Karpas-422 (cell line): ENCODE measurements at regions not wholly inside any gene's neighbourhood (a gene's known extent, or its start where the extent isn't known, plus 50 kb on each side); places are given as distances from the start of the nearest gene placed in this dataset. TPM values are rescaled to one million over a fixed set of nuclear protein-coding genes. Genes with fewer than 3 reads are reported as not detected.

ENCODE experiments used
- DNase-seq: peaks from one replicate; pipeline ENCODE4 v3.0.0-alpha.2; 2015
- H2AFZ ChIP-seq: fragments of 200-600 bp; sonication (generic); 2 replicates; pipeline ENCODE4 v1.6.1; 2014; ENCODE audit warnings: antibody characterized with exemption, low read length, mixed read lengths
- H3K27ac ChIP-seq: fragments of 200-600 bp; sonication (generic); 2 replicates; pipeline ENCODE4 v1.5.1; 2014; ENCODE audit warnings: mild to moderate bottlenecking, low read length, moderate library complexity
- H3K27me3 ChIP-seq: fragments of 200-600 bp; sonication (generic); 2 replicates; pipeline ENCODE4 v1.6.1; 2014; ENCODE audit warnings: low read length, mixed read lengths
- H3K36me3 ChIP-seq: fragments of 200-600 bp; sonication (generic); 2 replicates; pipeline ENCODE4 v1.6.1; 2014; ENCODE audit warnings: low read length, mixed read lengths; ENCODE audit not compliant: insufficient read depth
- H3K4me1 ChIP-seq: fragments of 200-600 bp; sonication (generic); 2 replicates; pipeline ENCODE4 v1.6.1; 2014; ENCODE audit warnings: mild to moderate bottlenecking, low read length, mixed read lengths
- H3K4me2 ChIP-seq: fragments of 200-600 bp; sonication (generic); 2 replicates; pipeline ENCODE4 v1.6.1; 2014; ENCODE audit warnings: low read length, low read depth, mild to moderate bottlenecking; ENCODE audit not compliant: poor library complexity, severe bottlenecking
- H3K4me3 ChIP-seq: fragments of 200-600 bp; sonication (generic); 2 replicates; pipeline ENCODE4 v1.5.1; 2014; ENCODE audit warnings: mild to moderate bottlenecking, antibody characterized with exemption, low read length, mixed read lengths
- H3K79me2 ChIP-seq: fragments of 200-600 bp; sonication (generic); 2 replicates; pipeline ENCODE4 v1.6.1; 2014; ENCODE audit warnings: mild to moderate bottlenecking, low read length, mixed read lengths
- H3K9ac ChIP-seq: fragments of 200-600 bp; sonication (generic); 2 replicates; pipeline ENCODE4 v1.6.0; 2014; ENCODE audit warnings: low read length
- H3K9me2 ChIP-seq: fragments of 200-600 bp; sonication (generic), shearing (Covaris generic); replicated peaks from 2 replicates; pipeline ENCODE4 v1.6.0; 2014; ENCODE audit warnings: mild to moderate bottlenecking, low read length, moderate library complexity; ENCODE audit not compliant: insufficient read depth
- H3K9me3 ChIP-seq: fragments of 300-700, 200-600 bp; sonication (generic); 2 replicates; pipeline ENCODE4 v1.6.1; 2014; ENCODE audit warnings: low read length, mixed read lengths
- H4K20me1 ChIP-seq: fragments of 200-600 bp; sonication (generic); 2 replicates; pipeline ENCODE4 v1.6.1; 2014; ENCODE audit warnings: mild to moderate bottlenecking, antibody characterized with exemption, low read length, low read depth; ENCODE audit not compliant: insufficient read depth
- small RNA-seq: library from RNA; depleted of rRNA; stranded (forward); fragments of <200 nt; gene quantifications from one replicate; pipeline ENCODE3, GENCODE V24; 2014

GRCh38 chr9:4359016-4359415, 59.1 kb upstream of the GLIS3 start:
- Histone ChIP-seq H3K27me3 (no peaks in the 10 kb centered on the region), H3K36me3 (no peaks in the 10 kb centered on the region), H3K4me1 (no peaks in the 10 kb centered on the region), H2AFZ (no peak overlapping the region), H4K20me1 (no peaks in the 10 kb centered on the region), H3K79me2 (no peaks in the 10 kb centered on the region), H3K9ac (no peak overlapping the region), H3K4me2 (no peak overlapping the region), H3K4me3 (no peak overlapping the region), H3K9me3 (no peaks in the 10 kb centered on the region), H3K27ac (no peak overlapping the region), H3K9me2 (no peaks in the 10 kb centered on the region)
- DNase-seq: no peak

DNA sequence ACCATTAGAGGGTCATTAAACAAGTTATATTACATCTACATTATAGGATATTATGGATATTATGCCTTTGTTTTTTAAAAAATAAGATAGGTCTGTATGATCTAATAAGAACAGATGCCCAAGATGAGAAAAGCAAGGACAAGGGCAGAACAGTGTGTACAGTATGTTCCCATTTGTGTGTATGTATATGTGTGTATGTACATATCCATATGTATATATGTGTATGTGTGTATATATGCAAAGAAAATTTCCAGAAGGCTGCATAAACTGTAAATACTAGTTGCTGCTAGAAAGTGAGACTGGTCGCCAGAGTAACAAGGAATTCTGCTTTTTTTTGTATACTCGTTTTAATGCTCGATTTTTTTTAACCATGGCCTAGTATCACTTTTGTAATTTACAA, 58.1 kb upstream of the GLIS3 start:
- H4K20me1 ChIP-seq: no peaks in the 10 kb centered on the region
- DNase-seq: no peak
- H3K4me2 ChIP-seq: no peak overlapping the region
- H3K27me3 ChIP-seq: no peaks in the 10 kb centered on the region
- H3K4me3 ChIP-seq: no peak overlapping the region
- H3K27ac ChIP-seq: no peak overlapping the region
- H2AFZ ChIP-seq: no peak overlapping the region
- no peaks in the 10 kb centered on the region for H3K9me2 ChIP-seq
- no peaks in the 10 kb centered on the region for H3K36me3 ChIP-seq
- no peaks in the 10 kb centered on the region for H3K4me1 ChIP-seq
- H3K79me2 ChIP-seq: no peaks in the 10 kb centered on the region
- no peak overlapping the region for H3K9ac ChIP-seq
- H3K9me3 ChIP-seq: no peaks in the 10 kb centered on the region

DNA sequence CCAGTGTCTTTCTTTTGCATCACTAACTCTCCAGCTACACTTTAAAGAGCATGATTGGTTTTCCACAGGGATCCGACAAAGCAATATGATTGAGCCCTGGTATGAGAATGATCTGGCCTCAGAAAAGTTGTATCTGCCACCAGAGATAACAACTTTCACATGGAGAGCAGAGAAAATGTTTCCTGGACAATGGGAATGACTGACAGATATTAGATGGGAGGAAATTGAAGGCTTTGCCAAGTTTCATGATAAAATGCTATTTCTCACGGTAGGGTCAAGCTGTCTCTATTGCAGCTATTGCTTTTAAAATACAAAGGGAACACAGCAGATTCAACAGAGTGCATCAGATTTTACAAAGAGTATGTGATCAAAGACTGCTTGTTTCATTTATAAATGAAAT, 56.4 kb upstream of the GLIS3 start:
- no peaks in the 10 kb centered on the region for H3K9me3 ChIP-seq
- no peaks in the 10 kb centered on the region for H3K36me3 ChIP-seq
- no peaks in the 10 kb centered on the region for H3K79me2 ChIP-seq
- no peak overlapping the region for H3K4me3 ChIP-seq
- no peaks in the 10 kb centered on the region for H3K4me1 ChIP-seq
- no peak overlapping the region for H3K27ac ChIP-seq
- H3K9ac ChIP-seq: no peak overlapping the region
- H4K20me1 ChIP-seq: no peaks in the 10 kb centered on the region
- H3K4me2 ChIP-seq: no peak overlapping the region
- H2AFZ ChIP-seq: no peak overlapping the region
- no peaks in the 10 kb centered on the region for H3K9me2 ChIP-seq
- DNase-seq: no peak
- H3K27me3 ChIP-seq: no peaks in the 10 kb centered on the region

DNA sequence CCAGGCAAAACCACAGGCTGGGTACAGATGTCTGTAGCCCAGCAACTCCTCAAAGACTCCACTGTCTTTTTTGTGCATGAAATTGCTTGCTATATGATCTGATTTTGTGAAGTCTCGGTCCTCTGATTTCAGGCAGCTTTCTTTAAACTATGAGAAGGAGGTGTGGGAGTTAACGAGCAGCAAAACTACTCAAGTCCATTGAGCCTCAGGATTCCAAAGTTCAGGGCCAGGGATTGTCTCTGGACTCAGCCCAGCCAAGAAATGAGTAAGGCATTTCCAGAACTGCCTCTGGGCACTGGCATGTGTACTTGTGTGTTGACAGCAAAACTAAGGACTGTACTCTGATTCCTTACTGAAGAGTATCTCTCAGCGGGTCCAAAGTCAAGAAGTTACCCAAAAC, 53.4 kb upstream of the GLIS3 start:
- H3K4me1 ChIP-seq: no peaks in the 10 kb centered on the region
- H3K9ac ChIP-seq: no peak overlapping the region
- H3K79me2 ChIP-seq: no peaks in the 10 kb centered on the region
- no peak overlapping the region for H3K27ac ChIP-seq
- H2AFZ ChIP-seq: no peak overlapping the region
- no peak overlapping the region for H3K4me2 ChIP-seq
- H4K20me1 ChIP-seq: no peaks in the 10 kb centered on the region
- no peaks in the 10 kb centered on the region for H3K9me3 ChIP-seq
- H3K36me3 ChIP-seq: no peaks in the 10 kb centered on the region
- DNase-seq: no peak
- H3K27me3 ChIP-seq: no peaks in the 10 kb centered on the region
- no peak overlapping the region for H3K4me3 ChIP-seq
- no peaks in the 10 kb centered on the region for H3K9me2 ChIP-seq

DNA sequence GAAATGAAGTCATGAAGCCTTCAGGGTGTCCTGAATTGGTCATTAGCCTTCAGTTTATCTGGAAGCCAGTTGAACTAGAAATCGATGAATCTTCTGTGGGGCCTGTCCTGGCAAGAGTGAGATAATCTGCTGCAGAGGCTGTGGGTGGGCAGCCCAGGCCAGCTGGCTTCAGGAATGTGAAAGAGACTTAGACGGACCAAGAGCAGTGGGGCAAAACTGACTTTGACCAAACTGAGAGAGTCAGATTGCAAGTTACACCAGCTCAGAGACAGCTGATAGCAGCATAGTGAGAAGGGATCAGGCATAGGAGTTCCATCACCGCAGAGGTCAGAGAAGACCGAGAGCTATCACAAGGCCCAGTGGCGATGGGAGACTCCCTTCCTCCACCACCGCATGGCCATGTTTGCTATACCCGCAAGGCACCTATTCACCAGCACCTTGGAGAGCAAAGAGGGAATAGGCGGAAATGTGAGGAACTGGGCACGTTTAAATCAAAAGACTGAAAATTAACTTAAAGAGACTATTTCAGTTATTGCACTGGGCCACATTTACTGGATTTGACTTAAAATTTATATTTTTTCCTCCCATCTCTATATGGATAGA, 50.0 kb upstream of the GLIS3 start:
- Histone ChIP-seq H3K9ac (no peak overlapping the region), H3K36me3 (no peaks in the 10 kb centered on the region), H3K79me2 (no peaks in the 10 kb centered on the region), H2AFZ (no peak overlapping the region), H3K9me2 (no peaks in the 10 kb centered on the region), H3K9me3 (no peaks in the 10 kb centered on the region), H3K4me2 (no peak overlapping the region), H3K27ac (no peak overlapping the region), H4K20me1 (no peaks in the 10 kb centered on the region), H3K4me3 (no peak overlapping the region), H3K4me1 (peaks cover 7% of the 10 kb centered on the region), H3K27me3 (no peaks in the 10 kb centered on the region)
- no peak for DNase-seq

Small RNA genes lying in the stretch of these regions (small RNA-seq; reads per million reads assigned to genes)
- gene RNU6-694P: not detected
